ENCODE measurements at regions not wholly inside any gene's neighbourhood (a gene's known extent, or its start where the extent isn't known, plus 50 kb on each side); places are given as distances from the start of the nearest gene placed in this dataset.

GRCh38 chr16:86758932-86759331 lies 180.6 kb downstream of the FOXL1 start:
- TF ChIP-seq DPF2 (IDR thresholded peaks at IDR 0.05) (no peak), CREM (IDR thresholded peaks at IDR 0.05; ENCODE audit: low read depth) (no peak), ZBTB40 (IDR thresholded peaks at IDR 0.05; ENCODE audit: borderline replicate concordance) (no peak)
